ENCODE measurements at regions not wholly inside any gene's neighbourhood (a gene's known extent, or its start where the extent isn't known, plus 50 kb on each side); places are given as distances from the start of the nearest gene placed in this dataset.
A peak's percentile ranks its signal among the peaks of the same experiment; 100 is the strongest.

DNA sequence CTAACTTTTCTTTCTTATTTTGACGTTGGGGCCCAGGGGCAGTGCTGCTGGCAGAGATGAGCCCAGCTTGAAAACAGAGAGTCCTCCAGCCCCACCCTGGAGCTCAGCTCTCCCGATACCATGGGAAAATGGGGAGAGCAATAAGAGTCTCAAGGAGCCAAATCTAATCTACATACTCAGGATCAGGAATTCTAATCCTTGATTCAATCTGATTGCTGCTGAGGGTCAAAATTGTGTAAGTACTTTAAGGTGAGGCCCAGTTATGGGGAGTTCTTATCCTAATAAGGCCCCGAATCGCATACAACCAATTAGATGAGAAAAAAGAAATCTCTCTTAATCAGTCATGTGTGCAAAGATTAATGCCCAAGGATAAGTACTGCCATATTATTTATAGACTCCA lies 202.9 kb downstream of the FAM76B start:
- Histone ChIP-seq H3K4me1 (ENCODE audit: control extremely low read depth in 1 of 4, control insufficient read depth in 4 of 4, insufficient read depth in 4 of 4, low read length in 3 of 4) (no peaks in the 10 kb centered on the region), H3K9me3 (ENCODE audit: control extremely low read depth in 1 of 5, control insufficient read depth in 4 of 5, insufficient read depth in 2 of 5, low read depth in 1 of 5, low read length in 4 of 5) (no peaks in the 10 kb centered on the region), H3K27me3 (replicated peaks in 2 of 5; ENCODE audit: control insufficient read depth in 4 of 5, insufficient read depth in 5 of 5, low read length in 4 of 5) (no peaks in the 10 kb centered on the region), H3K4me3 (ENCODE audit: control insufficient read depth in 1 of 7, extremely low read depth in 1 of 7, insufficient read depth in 4 of 7, low read depth in 2 of 7, low read length in 6 of 7) (no peak overlapping the region), H3K36me3 (ENCODE audit: control insufficient read depth in 4 of 4, insufficient read depth in 4 of 4, low read length in 3 of 4) (no peaks in the 10 kb centered on the region), H3K27ac (ENCODE audit: insufficient read depth in 1 of 2, low read depth in 1 of 2, low read length in 2 of 2, poor library complexity in 1 of 2, severe bottlenecking in 2 of 2) (no peak overlapping the region)
- no peak for DNase-seq
- CTCF ChIA-PET = no interaction called here
- WGBS (ENCODE audit: insufficient coverage) = 83% methylated on average over 1 of the region's 4 CpGs
- POLR2A ChIA-PET = no interaction called here

DNA sequence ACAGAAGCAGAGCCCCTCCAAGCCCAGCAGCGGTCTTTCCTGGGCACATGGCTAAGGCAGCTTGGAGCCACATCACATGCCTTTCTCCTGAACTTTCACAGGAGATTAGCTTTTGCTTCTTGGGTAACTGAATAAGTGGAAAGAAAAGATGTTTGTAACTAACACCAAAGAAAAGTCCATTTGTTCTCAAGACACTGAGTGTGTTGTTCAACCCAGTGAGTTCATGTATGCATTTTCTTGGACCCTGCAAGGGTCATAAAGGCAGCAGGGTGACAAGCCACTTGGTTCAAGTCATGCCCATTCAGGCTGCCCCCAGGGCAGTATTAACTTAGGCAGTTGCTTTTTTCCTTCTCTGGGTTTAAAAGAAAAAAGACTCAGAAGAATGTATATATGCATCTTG lies 203.4 kb downstream of the FAM76B start:
- no peaks in the 10 kb centered on the region for H3K27me3 ChIP-seq (replicated peaks in 2 of 5; ENCODE audit: control insufficient read depth in 4 of 5, insufficient read depth in 5 of 5, low read length in 4 of 5)
- ChIA-PET CTCF (no interaction called here), POLR2A (no interaction called here)
- no peaks in the 10 kb centered on the region for H3K4me1 ChIP-seq (ENCODE audit: control extremely low read depth in 1 of 4, control insufficient read depth in 4 of 4, insufficient read depth in 4 of 4, low read length in 3 of 4)
- H3K4me3 ChIP-seq (ENCODE audit: control insufficient read depth in 1 of 7, extremely low read depth in 1 of 7, insufficient read depth in 4 of 7, low read depth in 2 of 7, low read length in 6 of 7) = no peak overlapping the region
- no peak for DNase-seq
- H3K9me3 ChIP-seq (ENCODE audit: control extremely low read depth in 1 of 5, control insufficient read depth in 4 of 5, insufficient read depth in 2 of 5, low read depth in 1 of 5, low read length in 4 of 5) = peaks cover 0 to 1% (median 0%) of the 10 kb centered on the region in 5 experiments
- 100% methylated on average over 1 of the region's 1 CpG for WGBS (ENCODE audit: insufficient coverage)
- H3K36me3 ChIP-seq (ENCODE audit: control insufficient read depth in 4 of 4, insufficient read depth in 4 of 4, low read length in 3 of 4) = no peaks in the 10 kb centered on the region
- no peak overlapping the region for H3K27ac ChIP-seq (ENCODE audit: insufficient read depth in 1 of 2, low read depth in 1 of 2, low read length in 2 of 2, poor library complexity in 1 of 2, severe bottlenecking in 2 of 2)

DNA sequence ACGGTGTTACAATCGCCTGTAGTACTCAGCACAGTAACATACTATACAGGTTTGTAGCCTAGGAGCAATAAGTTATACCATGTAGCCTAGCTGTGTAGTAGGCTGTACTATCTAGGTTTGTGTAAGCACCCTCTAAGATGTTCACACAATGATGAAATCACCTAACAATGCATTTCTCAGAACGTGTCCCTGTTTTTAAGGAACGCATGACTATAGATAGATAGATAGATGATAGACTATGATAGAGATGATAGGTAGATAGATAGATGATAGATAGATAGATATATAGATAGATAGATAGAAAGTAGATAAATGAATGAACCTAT lies 203.9 kb downstream of the FAM76B start:
- ChIA-PET CTCF (no interaction called here), POLR2A (no interaction called here)
- H3K9me3 ChIP-seq (ENCODE audit: control extremely low read depth in 1 of 5, control insufficient read depth in 4 of 5, insufficient read depth in 2 of 5, low read depth in 1 of 5, low read length in 4 of 5) = peaks cover 0 to 2% (median 0%) of the 10 kb centered on the region in 5 experiments
- no peaks in the 10 kb centered on the region for H3K27me3 ChIP-seq (replicated peaks in 2 of 5; ENCODE audit: control insufficient read depth in 4 of 5, insufficient read depth in 5 of 5, low read length in 4 of 5)
- no peaks in the 10 kb centered on the region for H3K36me3 ChIP-seq (ENCODE audit: control insufficient read depth in 4 of 4, insufficient read depth in 4 of 4, low read length in 3 of 4)
- H3K4me3 ChIP-seq (ENCODE audit: control insufficient read depth in 1 of 7, extremely low read depth in 1 of 7, insufficient read depth in 4 of 7, low read depth in 2 of 7, low read length in 6 of 7) = no peak overlapping the region
- no peak for DNase-seq
- 100% methylated on average over 2 of the region's 4 CpGs for WGBS (ENCODE audit: insufficient coverage)
- H3K4me1 ChIP-seq (ENCODE audit: control extremely low read depth in 1 of 4, control insufficient read depth in 4 of 4, insufficient read depth in 4 of 4, low read length in 3 of 4) = no peaks in the 10 kb centered on the region
- H3K27ac ChIP-seq (ENCODE audit: insufficient read depth in 1 of 2, low read depth in 1 of 2, low read length in 2 of 2, poor library complexity in 1 of 2, severe bottlenecking in 2 of 2) = no peak overlapping the region

DNA sequence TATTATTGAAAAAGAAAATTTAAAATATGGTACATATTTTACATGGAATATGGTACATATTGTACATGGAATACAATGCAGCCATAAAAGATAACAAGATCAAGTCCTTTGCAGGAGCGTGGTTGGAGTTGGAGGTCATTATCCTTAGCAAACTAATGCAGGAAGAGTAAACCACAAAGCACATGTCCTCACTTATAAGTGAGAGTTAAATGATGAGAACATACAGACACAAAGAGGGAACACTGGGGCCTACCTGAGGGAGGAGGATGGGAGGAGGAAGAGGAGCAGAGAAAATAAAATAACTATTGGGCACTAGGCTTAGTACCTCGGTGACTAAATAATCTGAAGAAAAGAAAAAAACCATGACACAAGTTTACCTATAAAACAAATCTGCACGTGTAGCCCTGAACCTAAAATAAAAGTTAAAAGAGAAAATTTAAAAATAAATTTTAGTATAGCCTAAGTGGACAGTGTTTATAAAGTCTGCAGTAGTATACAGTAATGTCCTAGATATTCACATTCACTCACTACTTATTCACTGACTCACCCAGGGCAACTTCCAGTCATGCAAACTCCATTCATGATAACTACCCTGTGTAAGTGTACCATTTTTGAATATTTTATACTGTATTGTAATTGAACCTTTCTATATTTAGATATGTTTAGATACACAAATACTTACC lies 204.4 kb downstream of the FAM76B start:
- Histone ChIP-seq H3K4me3 (ENCODE audit: control insufficient read depth in 1 of 7, extremely low read depth in 1 of 7, insufficient read depth in 4 of 7, low read depth in 2 of 7, low read length in 6 of 7) (no peak overlapping the region), H3K27me3 (replicated peaks in 2 of 5; ENCODE audit: control insufficient read depth in 4 of 5, insufficient read depth in 5 of 5, low read length in 4 of 5) (no peaks in the 10 kb centered on the region), H3K36me3 (ENCODE audit: control insufficient read depth in 4 of 4, insufficient read depth in 4 of 4, low read length in 3 of 4) (no peaks in the 10 kb centered on the region), H3K9me3 (ENCODE audit: control extremely low read depth in 1 of 5, control insufficient read depth in 4 of 5, insufficient read depth in 2 of 5, low read depth in 1 of 5, low read length in 4 of 5) (peaks cover 0 to 2% (median 0%) of the 10 kb centered on the region in 5 experiments), H3K4me1 (ENCODE audit: control extremely low read depth in 1 of 4, control insufficient read depth in 4 of 4, insufficient read depth in 4 of 4, low read length in 3 of 4) (no peaks in the 10 kb centered on the region), H3K27ac (ENCODE audit: insufficient read depth in 1 of 2, low read depth in 1 of 2, low read length in 2 of 2, poor library complexity in 1 of 2, severe bottlenecking in 2 of 2) (no peak overlapping the region)
- DNase-seq = no peak
- CTCF ChIA-PET = no interaction called here
- no CpG with 5 or more reads among the region's 3 CpGs for WGBS (ENCODE audit: insufficient coverage)
- POLR2A ChIA-PET = no interaction called here

DNA sequence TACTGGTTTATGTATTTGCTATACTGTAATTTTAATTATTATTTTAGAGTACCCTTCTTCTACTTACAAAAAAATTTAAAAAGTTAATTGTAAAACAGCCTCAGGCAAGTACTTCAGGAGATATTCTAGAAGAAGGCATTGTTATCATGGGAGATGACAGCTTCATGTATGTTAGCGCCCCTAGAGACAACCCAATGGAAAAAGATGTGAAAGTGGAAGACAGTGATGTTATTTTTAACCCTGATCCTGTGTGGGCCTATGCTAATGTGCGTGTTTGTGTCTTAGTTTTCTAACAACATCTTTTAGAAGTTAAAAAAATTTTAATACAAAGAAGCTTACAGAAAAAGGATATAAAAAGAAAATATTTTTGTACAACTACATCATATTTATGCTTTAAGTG lies 205.0 kb downstream of the FAM76B start:
- DNase-seq = no peak
- Histone ChIP-seq H3K36me3 (ENCODE audit: control insufficient read depth in 4 of 4, insufficient read depth in 4 of 4, low read length in 3 of 4) (no peaks in the 10 kb centered on the region), H3K27me3 (replicated peaks in 2 of 5; ENCODE audit: control insufficient read depth in 4 of 5, insufficient read depth in 5 of 5, low read length in 4 of 5) (no peaks in the 10 kb centered on the region), H3K9me3 (ENCODE audit: control extremely low read depth in 1 of 5, control insufficient read depth in 4 of 5, insufficient read depth in 2 of 5, low read depth in 1 of 5, low read length in 4 of 5) (peaks cover 0 to 2% (median 0%) of the 10 kb centered on the region in 5 experiments), H3K4me1 (ENCODE audit: control extremely low read depth in 1 of 4, control insufficient read depth in 4 of 4, insufficient read depth in 4 of 4, low read length in 3 of 4) (no peaks in the 10 kb centered on the region), H3K27ac (ENCODE audit: insufficient read depth in 1 of 2, low read depth in 1 of 2, low read length in 2 of 2, poor library complexity in 1 of 2, severe bottlenecking in 2 of 2) (no peak overlapping the region), H3K4me3 (ENCODE audit: control insufficient read depth in 1 of 7, extremely low read depth in 1 of 7, insufficient read depth in 4 of 7, low read depth in 2 of 7, low read length in 6 of 7) (no peak overlapping the region)
- WGBS (ENCODE audit: insufficient coverage) = no CpG with 5 or more reads among the region's 2 CpGs
- ChIA-PET CTCF (no interaction called here), POLR2A (no interaction called here)

DNA sequence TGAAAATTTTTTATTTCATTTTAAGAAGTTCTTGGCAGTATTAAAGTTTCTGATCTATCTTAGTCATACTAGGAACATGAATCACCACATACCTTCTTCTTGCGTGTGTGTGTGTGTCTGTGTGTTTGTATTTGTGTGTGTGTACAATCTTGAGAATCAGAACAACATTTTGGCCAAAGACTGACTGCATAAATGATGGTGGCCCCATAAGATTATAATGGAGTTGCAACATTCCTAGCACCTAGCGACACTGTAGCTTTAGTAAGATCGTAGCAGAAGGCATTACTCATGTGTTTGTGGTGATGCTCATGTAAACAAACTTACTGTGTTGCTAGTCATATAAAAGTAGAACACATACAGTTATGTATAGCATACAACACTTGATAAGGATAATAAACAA lies 205.4 kb downstream of the FAM76B start:
- Histone ChIP-seq H3K27ac (ENCODE audit: insufficient read depth in 1 of 2, low read depth in 1 of 2, low read length in 2 of 2, poor library complexity in 1 of 2, severe bottlenecking in 2 of 2) (no peak overlapping the region), H3K4me3 (ENCODE audit: control insufficient read depth in 1 of 7, extremely low read depth in 1 of 7, insufficient read depth in 4 of 7, low read depth in 2 of 7, low read length in 6 of 7) (no peak overlapping the region), H3K36me3 (ENCODE audit: control insufficient read depth in 4 of 4, insufficient read depth in 4 of 4, low read length in 3 of 4) (no peaks in the 10 kb centered on the region), H3K9me3 (ENCODE audit: control extremely low read depth in 1 of 5, control insufficient read depth in 4 of 5, insufficient read depth in 2 of 5, low read depth in 1 of 5, low read length in 4 of 5) (peaks cover 0 to 2% (median 0%) of the 10 kb centered on the region in 5 experiments), H3K27me3 (replicated peaks in 2 of 5; ENCODE audit: control insufficient read depth in 4 of 5, insufficient read depth in 5 of 5, low read length in 4 of 5) (no peaks in the 10 kb centered on the region), H3K4me1 (ENCODE audit: control extremely low read depth in 1 of 4, control insufficient read depth in 4 of 4, insufficient read depth in 4 of 4, low read length in 3 of 4) (no peaks in the 10 kb centered on the region)
- POLR2A ChIA-PET = no interaction called here
- CTCF ChIA-PET = no interaction called here
- WGBS (ENCODE audit: insufficient coverage) = 100% methylated on average over 1 of the region's 3 CpGs
- no peak for DNase-seq

DNA sequence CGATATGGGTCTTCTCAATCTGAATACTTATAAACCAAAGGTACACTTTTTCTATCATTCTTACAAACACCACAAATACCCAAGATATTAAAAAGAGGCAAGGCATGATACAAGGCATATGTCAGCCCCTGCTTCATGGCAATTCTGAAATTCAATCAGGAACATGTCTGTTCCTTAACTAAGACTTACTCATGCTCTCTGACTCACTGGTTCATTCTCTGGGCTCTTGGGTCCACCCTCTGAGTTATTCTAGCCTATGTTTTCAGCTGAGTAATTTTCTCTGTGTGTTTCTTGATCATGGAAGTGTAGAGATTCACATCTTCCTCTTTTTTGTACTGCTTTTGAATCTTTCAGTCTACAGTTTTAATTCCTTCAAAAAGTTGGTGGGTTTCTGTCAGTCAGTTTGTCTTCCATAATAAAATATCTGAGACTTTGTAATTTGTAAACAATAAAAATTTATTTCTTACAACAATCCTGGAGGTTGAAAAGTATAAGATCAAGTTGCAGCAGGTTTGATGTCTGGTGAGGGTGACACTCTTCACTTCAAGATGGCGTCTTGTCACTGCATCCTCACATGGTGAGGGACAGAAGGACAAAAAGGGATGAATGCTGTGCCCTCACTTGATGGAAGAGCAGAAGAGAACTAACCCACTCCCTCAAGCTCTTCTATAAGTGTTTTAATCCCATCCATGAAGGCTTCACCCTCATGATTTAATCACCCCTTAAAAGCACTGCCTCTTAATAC lies 211.7 kb downstream of the FAM76B start:
- Histone ChIP-seq H3K27ac (ENCODE audit: insufficient read depth in 1 of 2, low read depth in 1 of 2, low read length in 2 of 2, poor library complexity in 1 of 2, severe bottlenecking in 2 of 2) (no peak overlapping the region), H3K4me1 (ENCODE audit: control extremely low read depth in 1 of 4, control insufficient read depth in 4 of 4, insufficient read depth in 4 of 4, low read length in 3 of 4) (no peaks in the 10 kb centered on the region), H3K36me3 (ENCODE audit: control insufficient read depth in 4 of 4, insufficient read depth in 4 of 4, low read length in 3 of 4) (no peaks in the 10 kb centered on the region), H3K4me3 (ENCODE audit: control insufficient read depth in 1 of 7, extremely low read depth in 1 of 7, insufficient read depth in 4 of 7, low read depth in 2 of 7, low read length in 6 of 7) (no peak overlapping the region), H3K27me3 (replicated peaks in 2 of 5; ENCODE audit: control insufficient read depth in 4 of 5, insufficient read depth in 5 of 5, low read length in 4 of 5) (no peaks in the 10 kb centered on the region), H3K9me3 (ENCODE audit: control extremely low read depth in 1 of 5, control insufficient read depth in 4 of 5, insufficient read depth in 2 of 5, low read depth in 1 of 5, low read length in 4 of 5) (peaks cover 0 to 2% (median 0%) of the 10 kb centered on the region in 5 experiments)
- 70% methylated on average over 2 of the region's 2 CpGs for WGBS (ENCODE audit: insufficient coverage)
- DNase-seq = peak in 2 of 3 donors; percentile 52 to 74
- POLR2A ChIA-PET = no interaction called here
- CTCF ChIA-PET = no interaction called here
